Neural cell (in vitro differentiated cells): ENCODE measurements at regions not wholly inside any gene's neighbourhood (a gene's known extent, or its start where the extent isn't known, plus 50 kb on each side); places are given as distances from the start of the nearest gene placed in this dataset.

Experiments used
- H2AFZ ChIP-seq: fragments of 200-600, 300-800 bp; sonication (generic), shearing (Covaris generic); 2 replicates; pipeline ENCODE4 v1.6.0; 2014; ENCODE audit warnings: low read depth, mild to moderate bottlenecking, antibody characterized with exemption, low read length, moderate library complexity
- H3F3A ChIP-seq: fragments of 200-600 bp; shearing (Covaris generic); 2 replicates; pipeline ENCODE4 v1.6.1; 2016; ENCODE audit warnings: mild to moderate bottlenecking, moderate library complexity, mixed read lengths, antibody characterized with exemption, low read length; ENCODE audit not compliant: insufficient read depth, poor library complexity, severe bottlenecking
- H3K27ac ChIP-seq: fragments of 200-600, 300-800 bp; sonication (generic), shearing (Covaris generic); 2 replicates; pipeline ENCODE4 v1.5.1; 2014; ENCODE audit warnings: mild to moderate bottlenecking, low read length, moderate library complexity
- H3K27me3 ChIP-seq: fragments of 300-800, 200-600 bp; sonication (generic), shearing (Covaris generic); 2 replicates; pipeline ENCODE4 v1.6.0; 2014; ENCODE audit warnings: mild to moderate bottlenecking, low read depth, low read length, moderate library complexity; ENCODE audit not compliant: insufficient read depth
- H3K36me3 ChIP-seq: fragments of 300-800, 200-600 bp; sonication (generic), shearing (Covaris generic); 2 replicates; pipeline ENCODE4 v1.5.1; 2014; ENCODE audit warnings: mild to moderate bottlenecking, antibody characterized with exemption, low read length, moderate library complexity; ENCODE audit not compliant: insufficient read depth
- H3K4me2 ChIP-seq: fragments of 300-800, 200-600 bp; sonication (generic), shearing (Covaris generic); 2 replicates; pipeline ENCODE4 v1.6.0; 2014; ENCODE audit warnings: mild to moderate bottlenecking, low read length
- H3K4me3 ChIP-seq: fragments of 300-800, 200-600 bp; sonication (generic), shearing (Covaris generic); 2 replicates; pipeline ENCODE4 v1.5.1; 2014; ENCODE audit warnings: mild to moderate bottlenecking, low read length, moderate library complexity
- H3K79me2 ChIP-seq: fragments of 200-600 bp; shearing (Covaris generic); replicated peaks from 2 replicates; pipeline ENCODE4 v1.6.0; 2014; ENCODE audit warnings: mild to moderate bottlenecking, low read length, moderate library complexity; ENCODE audit not compliant: insufficient read depth
- H3K9ac ChIP-seq: fragments of 300-800, 200-600 bp; sonication (generic), shearing (Covaris generic); 2 replicates; pipeline ENCODE4 v1.6.1; 2016; ENCODE audit warnings: mild to moderate bottlenecking, low read length, mixed read lengths
- H3K9me2 ChIP-seq: fragments of 200-600 bp; shearing (Covaris generic); 2 replicates; pipeline ENCODE4 v1.6.1; 2016; ENCODE audit warnings: mild to moderate bottlenecking, low read length, mixed read lengths; ENCODE audit not compliant: insufficient read depth
- H3K9me3 ChIP-seq: fragments of 200-600, 300-800 bp; sonication (generic), shearing (Covaris generic); 2 replicates; pipeline ENCODE4 v1.6.1; 2016; ENCODE audit warnings: mild to moderate bottlenecking, mixed run types, low read length, moderate library complexity, mixed read lengths
- H4K20me1 ChIP-seq: fragments of 200-600 bp; shearing (Covaris generic); 2 replicates; pipeline ENCODE4 v1.6.1; 2016; ENCODE audit warnings: mild to moderate bottlenecking, mixed run types; ENCODE audit not compliant: insufficient read depth
- CTCF ChIP-seq: fragments of 450-650 bp; IDR thresholded peaks from 2 replicates; pipeline ENCODE4 v1.5.1; 2014; ENCODE audit warnings: antibody characterized with exemption, mild to moderate bottlenecking, moderate library complexity; ENCODE audit not compliant: poor library complexity, severe bottlenecking
- EP300 ChIP-seq: fragments of 450-650 bp; conservative IDR thresholded peaks from 2 replicates; pipeline ENCODE4 v1.6.1; 2014; ENCODE audit warnings: antibody characterized with exemption, mild to moderate bottlenecking, moderate library complexity; ENCODE audit not compliant: poor library complexity, severe bottlenecking
- EZH2 ChIP-seq: fragments of 200-600, 300-800 bp; shearing (Covaris generic), sonication (generic); IDR thresholded peaks from 2 replicates; pipeline ENCODE4 v1.6.1; 2014; ENCODE audit warnings: antibody characterized with exemption, low read length, borderline replicate concordance, mild to moderate bottlenecking; ENCODE audit not compliant: insufficient read depth, poor library complexity, severe bottlenecking
- MXI1 ChIP-seq: fragments of 450-650 bp; conservative IDR thresholded peaks from 2 replicates; pipeline ENCODE4 v1.6.1; 2014; ENCODE audit warnings: antibody characterized with exemption, mild to moderate bottlenecking; ENCODE audit not compliant: poor library complexity, severe bottlenecking
- POLR2AphosphoS5 ChIP-seq: IDR thresholded peaks from 2 replicates; pipeline ENCODE4 v1.6.1; 2012
- RAD21 ChIP-seq: fragments of 450-650 bp; conservative IDR thresholded peaks from 2 replicates; pipeline ENCODE4 v1.6.1; 2014; ENCODE audit warnings: antibody characterized with exemption, mild to moderate bottlenecking, moderate library complexity
- REST ChIP-seq: IDR thresholded peaks from 2 replicates; pipeline ENCODE4 v1.6.1; 2012; ENCODE audit warnings: borderline replicate concordance
- SMC3 ChIP-seq: fragments of 450-650 bp; conservative IDR thresholded peaks from 2 replicates; pipeline ENCODE4 v1.6.1; 2014; ENCODE audit warnings: antibody characterized with exemption, mild to moderate bottlenecking, moderate library complexity; ENCODE audit not compliant: poor library complexity
- TAF1 ChIP-seq: IDR thresholded peaks from 2 replicates; pipeline ENCODE4 v1.6.1; 2012; ENCODE audit warnings: low read depth

GRCh38 chr12:105930557-105931503 lies 207.9 kb downstream of the NUAK1 start:
- TF ChIP-seq EP300, result no peak
- TF ChIP-seq RAD21, result no peak
- no peak for TF ChIP-seq EZH2
- TF ChIP-seq MXI1, result no peak
- no peak for TF ChIP-seq REST
- no peak for TF ChIP-seq CTCF
- TF ChIP-seq TAF1, result no peak
- TF ChIP-seq SMC3, result no peak
- TF ChIP-seq POLR2AphosphoS5, result no peak
- no peak overlapping the region for H3K27ac ChIP-seq

GRCh38 chr12:105931762-105932570 lies 206.8 kb downstream of the NUAK1 start:
- H3K9ac ChIP-seq, result no peak overlapping the region
- no peaks in the 10 kb centered on the region for H3K9me3 ChIP-seq
- no peaks in the 10 kb centered on the region for H3K9me2 ChIP-seq
- no peak overlapping the region for H2AFZ ChIP-seq
- H3F3A ChIP-seq, result no peaks in the 10 kb centered on the region
- no peaks in the 10 kb centered on the region for H3K27me3 ChIP-seq
- TF ChIP-seq POLR2AphosphoS5 (no peak), RAD21 (no peak), SMC3 (no peak), MXI1 (no peak), EP300 (no peak), CTCF (no peak), EZH2 (no peak), REST (no peak), TAF1 (no peak)
- no peak overlapping the region for H3K4me3 ChIP-seq
- no peaks in the 10 kb centered on the region for H3K36me3 ChIP-seq
- H3K4me2 ChIP-seq, result no peak overlapping the region
- no peaks in the 10 kb centered on the region for H3K79me2 ChIP-seq
- no peaks in the 10 kb centered on the region for H4K20me1 ChIP-seq
- H3K27ac ChIP-seq, result no peak overlapping the region

More at GRCh38 chr12:105930557-105931503, 207.9 kb downstream of the NUAK1 start:
- H2AFZ ChIP-seq, result no peak overlapping the region
- no peaks in the 10 kb centered on the region for H4K20me1 ChIP-seq
- H3K79me2 ChIP-seq, result no peaks in the 10 kb centered on the region
- no peaks in the 10 kb centered on the region for H3K9me2 ChIP-seq
- H3F3A ChIP-seq, result no peaks in the 10 kb centered on the region
- H3K27me3 ChIP-seq, result no peaks in the 10 kb centered on the region
- H3K4me2 ChIP-seq, result no peak overlapping the region
- no peaks in the 10 kb centered on the region for H3K9me3 ChIP-seq
- H3K9ac ChIP-seq, result no peak overlapping the region
- H3K4me3 ChIP-seq, result no peak overlapping the region
- H3K36me3 ChIP-seq, result no peaks in the 10 kb centered on the region
